VCaP (cell line): ENCODE measurements at regions not wholly inside any gene's neighbourhood (a gene's known extent, or its start where the extent isn't known, plus 50 kb on each side); places are given as distances from the start of the nearest gene placed in this dataset.
"Not testable (repeated sequence)": the region's sequence is repeated elsewhere in the genome, so short reads cannot be mapped to it uniquely, and the experiment has no call there.

Source experiments
- H3K27ac ChIP-seq: fragments of 450-650 bp; 2 replicates; pipeline ENCODE4 v1.5.1; 2017
- CTCF ChIP-seq: fragments of 450-650 bp; conservative IDR thresholded peaks from 2 replicates; pipeline ENCODE4 v1.5.1; 2017; ENCODE audit warnings: mild to moderate bottlenecking, moderate library complexity

- no peak for TF ChIP-seq CTCF
- no peak overlapping the region for H3K27ac ChIP-seq
These were observed 56.5 kb upstream of the FIBIN start for GRCh38 chr11:26937386-26937785.

GRCh38 chr11:26940501-26940900, 53.4 kb upstream of the FIBIN start:
- H3K27ac ChIP-seq: not testable (repeated sequence)

- H3K27ac ChIP-seq: no peak overlapping the region
- no peak for TF ChIP-seq CTCF
These were observed 51.6 kb upstream of the FIBIN start for GRCh38 chr11:26942356-26942755.

- no peak for TF ChIP-seq CTCF
- no peak overlapping the region for H3K27ac ChIP-seq
These were observed 50.3 kb upstream of the FIBIN start for GRCh38 chr11:26943636-26944035.
